ENCODE measurements at regions not wholly inside any gene's neighbourhood (a gene's known extent, or its start where the extent isn't known, plus 50 kb on each side); places are given as distances from the start of the nearest gene placed in this dataset.

- no peak for TF ChIP-seq EP400 (IDR thresholded peaks at IDR 0.05)
- TF ChIP-seq NR3C1 (CRISPR knock-in tag; IDR thresholded peaks at IDR 0.05): no peak
- TF ChIP-seq POLR2A (conservative IDR thresholded peaks at IDR 0.05): no peak
These were observed 112.6 kb upstream of the ARHGAP5 start for GRCh38 chr14:31964490-31964889.
